OCI-LY1 (cell line): ENCODE measurements at regions not wholly inside any gene's neighbourhood (a gene's known extent, or its start where the extent isn't known, plus 50 kb on each side); places are given as distances from the start of the nearest gene placed in this dataset.

ENCODE experiments used
- H2AFZ ChIP-seq: fragments of 200-600 bp; sonication (generic), shearing (Covaris generic); 2 replicates; pipeline ENCODE4 v1.6.0; 2014; ENCODE audit warnings: antibody characterized with exemption, mild to moderate bottlenecking, low read length
- H3F3A ChIP-seq: fragments of 200-600 bp; sonication (generic), shearing (Covaris generic); 2 replicates; pipeline ENCODE4 v1.6.0; 2014; ENCODE audit warnings: mild to moderate bottlenecking, antibody characterized with exemption, low read length, moderate library complexity; ENCODE audit not compliant: insufficient read depth
- H3K27ac ChIP-seq: fragments of 200-600 bp; sonication (generic); 2 replicates; pipeline ENCODE4 v1.5.1; 2014; ENCODE audit warnings: low read length, mixed run types, mild to moderate bottlenecking, low read depth; ENCODE audit not compliant: poor library complexity, severe bottlenecking
- H3K27me3 ChIP-seq: fragments of 200-600 bp; sonication (generic); 2 replicates; pipeline ENCODE4 v1.6.0; 2014; ENCODE audit warnings: antibody characterized with exemption, mild to moderate bottlenecking, low read length, moderate library complexity; ENCODE audit not compliant: insufficient read depth
- H3K36me3 ChIP-seq: fragments of 200-600 bp; sonication (generic); 2 replicates; pipeline ENCODE4 v1.6.1; 2014; ENCODE audit warnings: mild to moderate bottlenecking, antibody characterized with exemption, low read length, moderate library complexity, mixed read lengths; ENCODE audit not compliant: insufficient read depth
- H3K4me1 ChIP-seq: fragments of 200-600 bp; sonication (generic); 2 replicates; pipeline ENCODE4 v1.5.1; 2014; ENCODE audit warnings: mild to moderate bottlenecking, low read length, moderate library complexity; ENCODE audit not compliant: insufficient read depth, severe bottlenecking
- H3K4me2 ChIP-seq: fragments of 200-600 bp; sonication (generic), shearing (Covaris generic); 2 replicates; pipeline ENCODE4 v1.6.1; 2014; ENCODE audit warnings: low read length
- H3K4me3 ChIP-seq: fragments of 200-600 bp; sonication (generic); 2 replicates; pipeline ENCODE4 v1.5.1; 2014; ENCODE audit warnings: low read length, low read depth, mild to moderate bottlenecking, mixed read lengths; ENCODE audit not compliant: poor library complexity, severe bottlenecking
- H3K79me2 ChIP-seq: fragments of 200-600 bp; shearing (Covaris generic); 2 replicates; pipeline ENCODE4 v1.6.1; 2016; ENCODE audit warnings: mixed run types, low read length, mixed read lengths; ENCODE audit not compliant: insufficient read depth
- H3K9ac ChIP-seq: fragments of 200-600 bp; sonication (generic), shearing (Covaris generic); 2 replicates; pipeline ENCODE4 v1.6.1; 2014; ENCODE audit warnings: mild to moderate bottlenecking, low read length, mixed read lengths
- H3K9me2 ChIP-seq: fragments of 200-600 bp; sonication (generic), shearing (Covaris generic); 2 replicates; pipeline ENCODE4 v1.6.1; 2014; ENCODE audit warnings: low read depth, mild to moderate bottlenecking, low read length, mixed read lengths
- H3K9me3 ChIP-seq: fragments of 200-600 bp; shearing (Covaris generic); 2 replicates; pipeline ENCODE4 v1.6.1; 2014; ENCODE audit warnings: low read length, mixed read lengths
- H4K20me1 ChIP-seq: fragments of 200-600 bp; sonication (generic), shearing (Covaris generic); 2 replicates; pipeline ENCODE4 v1.6.0; 2016; ENCODE audit warnings: mild to moderate bottlenecking, low read length; ENCODE audit not compliant: insufficient read depth
- EZH2 ChIP-seq: fragments of 200-600 bp; sonication (generic), shearing (Covaris generic); IDR thresholded peaks from 2 replicates; pipeline ENCODE4 v1.8.0; 2017; ENCODE audit warnings: borderline replicate concordance, mixed run types, mild to moderate bottlenecking, antibody characterized with exemption, low read length, moderate library complexity, mixed read lengths
- TF ChIP-seq, protein P1 (sequence below): fragments of 200-600 bp; sonication (generic), shearing (Covaris generic); IDR thresholded peaks from 2 replicates; pipeline ENCODE4 v1.5.1; 2017; ENCODE audit warnings: mild to moderate bottlenecking, antibody characterized with exemption, low read length, moderate library complexity, mixed read lengths

DNA sequence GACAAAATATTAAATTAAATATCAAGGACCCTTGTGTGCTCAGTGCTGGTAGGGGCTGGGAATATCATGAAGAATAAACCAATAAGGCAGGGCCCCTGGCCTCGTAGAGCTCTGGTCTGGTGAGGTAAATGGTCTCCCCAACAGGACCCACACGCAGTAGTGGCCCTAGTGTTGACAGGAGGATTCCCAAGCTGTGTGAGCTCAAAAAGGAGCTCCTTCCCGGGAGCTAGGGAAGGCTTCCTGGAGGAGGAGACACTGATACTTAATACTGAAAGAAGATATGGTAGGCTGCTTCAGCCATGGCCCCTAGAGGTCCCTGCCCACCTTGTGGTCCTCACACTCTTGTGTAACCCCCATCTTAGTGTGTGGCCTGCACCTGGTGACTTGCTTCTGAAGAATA is 209.1 kb downstream of the NFATC2 start:
- Histone ChIP-seq H3K9me2 (no peaks in the 10 kb centered on the region), H3K4me3 (no peak overlapping the region), H3K27me3 (peaks cover 9% of the 10 kb centered on the region; the same call in 1 of the 2 replicates), H3K4me2 (no peak overlapping the region), H3K79me2 (no peaks in the 10 kb centered on the region), H4K20me1 (no peaks in the 10 kb centered on the region), H3K9me3 (no peaks in the 10 kb centered on the region), H3F3A (no peaks in the 10 kb centered on the region; the same call in 1 of the 2 replicates), H2AFZ (no peak overlapping the region), H3K36me3 (no peaks in the 10 kb centered on the region), H3K4me1 (no peaks in the 10 kb centered on the region), H3K27ac (no peak overlapping the region), H3K9ac (no peak overlapping the region)
- no peak for TF ChIP-seq EZH2
- TF ChIP-seq, protein P1, sequence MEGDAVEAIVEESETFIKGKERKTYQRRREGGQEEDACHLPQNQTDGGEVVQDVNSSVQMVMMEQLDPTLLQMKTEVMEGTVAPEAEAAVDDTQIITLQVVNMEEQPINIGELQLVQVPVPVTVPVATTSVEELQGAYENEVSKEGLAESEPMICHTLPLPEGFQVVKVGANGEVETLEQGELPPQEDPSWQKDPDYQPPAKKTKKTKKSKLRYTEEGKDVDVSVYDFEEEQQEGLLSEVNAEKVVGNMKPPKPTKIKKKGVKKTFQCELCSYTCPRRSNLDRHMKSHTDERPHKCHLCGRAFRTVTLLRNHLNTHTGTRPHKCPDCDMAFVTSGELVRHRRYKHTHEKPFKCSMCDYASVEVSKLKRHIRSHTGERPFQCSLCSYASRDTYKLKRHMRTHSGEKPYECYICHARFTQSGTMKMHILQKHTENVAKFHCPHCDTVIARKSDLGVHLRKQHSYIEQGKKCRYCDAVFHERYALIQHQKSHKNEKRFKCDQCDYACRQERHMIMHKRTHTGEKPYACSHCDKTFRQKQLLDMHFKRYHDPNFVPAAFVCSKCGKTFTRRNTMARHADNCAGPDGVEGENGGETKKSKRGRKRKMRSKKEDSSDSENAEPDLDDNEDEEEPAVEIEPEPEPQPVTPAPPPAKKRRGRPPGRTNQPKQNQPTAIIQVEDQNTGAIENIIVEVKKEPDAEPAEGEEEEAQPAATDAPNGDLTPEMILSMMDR, result no peak

DNA sequence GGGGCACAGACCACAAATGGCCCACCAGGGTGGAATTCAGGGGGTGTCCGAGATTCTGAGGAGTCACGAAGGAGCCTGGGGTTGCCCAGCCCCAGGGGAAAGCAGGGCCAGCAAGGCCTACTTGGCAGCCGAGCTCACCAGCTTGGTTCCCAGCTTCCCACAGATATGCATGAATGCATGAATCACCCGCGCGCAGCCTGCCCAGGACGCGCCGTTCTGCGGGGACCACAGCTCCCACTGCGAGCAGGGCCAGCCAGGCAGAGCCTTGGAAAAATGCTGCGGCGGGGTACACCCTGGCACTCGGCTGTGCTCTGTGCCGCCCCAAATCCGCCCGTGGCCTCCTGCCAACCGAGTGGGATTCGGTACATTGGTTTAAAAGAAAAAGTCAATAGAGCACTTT is 211.0 kb downstream of the NFATC2 start:
- H3K9me3 ChIP-seq, result no peaks in the 10 kb centered on the region
- no peaks in the 10 kb centered on the region for H3F3A ChIP-seq

DNA sequence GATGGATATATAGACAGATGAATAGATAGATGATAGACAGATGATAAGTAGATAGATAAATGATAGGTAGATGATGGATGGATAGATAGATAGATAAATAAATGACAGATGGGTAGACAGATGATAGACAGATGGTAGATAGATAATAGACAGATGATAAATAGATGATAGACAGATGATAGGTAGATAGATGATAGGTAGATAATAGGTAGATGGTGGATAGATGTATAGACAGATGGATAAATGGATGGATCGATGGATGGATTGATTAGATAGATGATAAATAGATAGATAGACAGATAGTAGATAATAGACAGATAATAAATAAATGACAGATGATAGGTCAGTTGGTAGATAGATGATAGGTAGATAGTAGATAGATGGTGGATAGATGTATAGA is 212.7 kb downstream of the NFATC2 start:
- Histone ChIP-seq H2AFZ (no peak overlapping the region), H3K79me2 (no peaks in the 10 kb centered on the region), H4K20me1 (no peaks in the 10 kb centered on the region), H3K9ac (no peak overlapping the region), H3K36me3 (no peaks in the 10 kb centered on the region), H3K27ac (no peak overlapping the region), H3K4me2 (no peak overlapping the region), H3K27me3 (0 out of 2 replicates have a peak, but pooled peaks cover 7% of the 10 kb centered on the region), H3K9me2 (no peaks in the 10 kb centered on the region), H3K9me3 (no peaks in the 10 kb centered on the region), H3F3A (no peaks in the 10 kb centered on the region), H3K4me1 (no peaks in the 10 kb centered on the region), H3K4me3 (no peak overlapping the region)
- TF ChIP-seq, protein P1, result no peak
- no peak for TF ChIP-seq EZH2

More for the DNA sequence above, 211.0 kb downstream of the NFATC2 start:
- Histone ChIP-seq H3K4me3 (no peak overlapping the region), H3K9me2 (no peaks in the 10 kb centered on the region), H3K9ac (no peak overlapping the region), H3K4me2 (no peak overlapping the region), H3K36me3 (no peaks in the 10 kb centered on the region), H2AFZ (no peak overlapping the region), H4K20me1 (no peaks in the 10 kb centered on the region), H3K79me2 (no peaks in the 10 kb centered on the region), H3K27ac (no peak overlapping the region), H3K4me1 (no peaks in the 10 kb centered on the region), H3K27me3 (0 out of 2 replicates have a peak, but pooled peaks cover 7% of the 10 kb centered on the region)
- no peak for TF ChIP-seq EZH2
- TF ChIP-seq, protein P1, result no peak
